Dermis blood vessel endothelial cell (primary cell): ENCODE measurements at regions not wholly inside any gene's neighbourhood (a gene's known extent, or its start where the extent isn't known, plus 50 kb on each side); places are given as distances from the start of the nearest gene placed in this dataset.

Experiments
- DNase-seq: peaks from one replicate; pipeline ENCODE4 v3.0.0; 2010

DNA sequence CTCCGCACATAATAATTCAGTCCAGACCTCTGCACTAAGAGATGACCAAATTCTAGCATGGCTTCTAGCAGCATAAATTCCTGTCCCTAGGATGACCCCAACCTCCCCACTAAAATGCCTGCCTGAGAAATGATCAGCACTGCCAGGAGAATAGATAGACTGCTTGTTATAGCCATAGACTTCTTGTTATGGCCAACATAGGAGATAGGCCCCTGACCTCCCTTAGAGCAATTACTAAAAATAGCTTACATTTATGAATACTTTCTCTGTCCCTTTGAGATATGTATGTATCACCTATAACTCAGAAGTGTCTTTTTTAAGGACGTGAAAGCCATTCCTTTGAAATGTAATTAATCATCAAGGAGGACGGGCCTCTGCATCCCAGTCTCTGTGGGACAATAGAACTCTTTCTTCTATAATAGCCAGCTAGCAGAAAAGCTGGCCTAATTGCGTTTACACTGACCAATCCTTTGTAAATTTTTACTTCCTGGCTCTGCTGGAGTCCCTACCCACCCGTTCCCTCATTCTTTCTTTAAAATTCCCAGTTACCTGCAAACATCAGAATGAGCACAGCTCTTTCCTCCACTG lies 1002.7 kb downstream of the CDH18 start:
- DNase-seq: no peak

DNA sequence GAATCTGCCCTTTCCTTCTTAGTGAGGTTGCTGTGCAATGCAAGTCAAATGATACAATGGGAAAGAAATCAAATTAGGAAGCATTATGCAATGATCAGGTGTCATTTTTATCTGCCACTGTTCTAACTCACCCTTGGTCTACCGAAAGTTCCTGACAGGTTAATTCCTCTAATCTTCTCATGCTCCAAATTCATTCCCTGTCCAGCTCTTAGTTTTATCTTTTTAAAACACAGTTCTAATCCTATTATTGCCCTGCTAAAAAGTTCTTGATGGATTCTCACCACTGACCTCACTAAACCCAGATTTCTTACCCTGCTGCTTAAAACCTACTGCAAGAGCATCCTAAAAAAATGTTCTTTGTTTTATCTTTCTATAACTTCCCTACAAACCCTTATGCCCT lies 1000.9 kb downstream of the CDH18 start:
- DNase-seq: no peak

GRCh38 chr5:18990852-18991251 lies 997.1 kb downstream of the CDH18 start:
- DNase-seq: no peak

DNA sequence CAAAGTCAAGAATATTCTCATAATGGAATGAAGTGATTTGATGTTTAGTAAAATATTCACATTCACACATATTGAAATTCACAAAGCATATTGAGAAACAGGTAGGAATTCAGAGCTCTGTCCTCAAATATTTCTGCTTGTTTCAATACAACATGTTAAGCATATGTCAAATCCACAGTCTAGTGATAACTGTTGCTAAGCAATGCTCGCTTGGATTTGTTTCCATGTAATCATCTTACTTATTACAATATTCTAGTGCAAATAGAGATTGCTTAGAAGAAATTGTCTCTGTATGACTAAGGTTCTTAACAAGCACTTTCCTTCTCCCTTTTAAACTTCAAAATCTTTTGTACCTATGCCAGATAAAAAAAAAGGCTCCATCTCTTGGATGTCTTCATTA lies 995.7 kb downstream of the CDH18 start:
- no peak for DNase-seq

DNA sequence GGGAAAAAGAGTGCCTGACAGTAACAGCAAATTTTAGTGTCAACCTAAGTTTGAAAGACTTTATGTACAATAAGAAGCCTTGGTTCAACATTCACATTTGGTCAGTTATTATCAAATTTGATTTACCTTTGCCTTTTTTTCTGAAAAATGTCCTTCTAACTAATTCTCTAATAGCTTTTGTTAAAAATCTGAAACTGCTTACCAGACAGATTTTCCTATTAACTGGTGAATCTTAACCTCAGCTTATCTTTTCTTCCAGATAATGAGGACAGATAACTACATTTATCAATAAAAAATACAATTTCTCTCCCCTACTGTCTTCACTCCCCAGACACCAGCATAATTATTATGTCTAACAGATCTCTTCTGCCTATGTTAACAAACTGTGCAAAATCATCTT lies 988.5 kb downstream of the CDH18 start:
- DNase-seq: no peak

- DNase-seq: no peak
These were observed 986.9 kb downstream of the CDH18 start for GRCh38 chr5:19001054-19001453.

DNA sequence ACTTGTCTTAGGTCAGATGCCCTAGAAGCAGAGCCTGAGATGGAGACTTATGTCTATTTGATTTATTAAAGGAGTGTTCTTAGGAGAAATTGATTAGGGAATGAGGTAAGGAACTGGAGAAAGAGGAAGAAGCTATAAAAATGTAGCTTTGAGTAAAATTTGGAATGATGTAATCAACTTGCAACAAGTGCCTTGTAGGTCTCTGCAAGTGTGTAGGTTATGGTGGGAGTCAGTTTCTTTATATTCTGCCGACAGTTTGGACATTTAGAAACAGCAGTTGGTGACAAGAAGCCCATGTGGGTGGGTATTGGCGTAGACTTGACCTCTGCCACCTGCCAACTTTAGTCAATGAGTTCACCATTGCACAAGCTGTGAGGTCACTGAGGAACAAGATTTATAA lies 986.5 kb downstream of the CDH18 start:
- DNase-seq: no peak

- no peak for DNase-seq
These were observed 985.9 kb downstream of the CDH18 start for GRCh38 chr5:19002111-19002510.

DNA sequence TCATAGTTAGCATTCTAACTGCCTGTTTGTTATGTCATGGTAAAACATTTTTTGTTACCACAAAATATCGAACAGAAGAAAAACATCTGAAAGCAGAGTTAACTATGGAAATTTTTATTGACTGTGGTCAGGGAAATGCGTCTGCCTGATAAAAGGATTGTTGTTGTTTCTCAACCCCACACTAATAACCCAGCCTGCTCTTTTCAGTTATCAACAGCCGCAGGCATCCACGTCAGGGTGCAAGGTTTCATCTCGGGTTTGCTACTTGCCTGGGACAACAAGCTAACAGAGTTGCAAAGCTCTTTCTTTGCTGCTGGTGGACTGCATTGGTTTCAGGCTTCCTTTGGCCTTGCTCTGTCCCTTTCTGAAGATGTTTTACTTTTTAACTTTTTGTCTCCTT lies 969.2 kb downstream of the CDH18 start:
- DNase-seq: no peak

DNA sequence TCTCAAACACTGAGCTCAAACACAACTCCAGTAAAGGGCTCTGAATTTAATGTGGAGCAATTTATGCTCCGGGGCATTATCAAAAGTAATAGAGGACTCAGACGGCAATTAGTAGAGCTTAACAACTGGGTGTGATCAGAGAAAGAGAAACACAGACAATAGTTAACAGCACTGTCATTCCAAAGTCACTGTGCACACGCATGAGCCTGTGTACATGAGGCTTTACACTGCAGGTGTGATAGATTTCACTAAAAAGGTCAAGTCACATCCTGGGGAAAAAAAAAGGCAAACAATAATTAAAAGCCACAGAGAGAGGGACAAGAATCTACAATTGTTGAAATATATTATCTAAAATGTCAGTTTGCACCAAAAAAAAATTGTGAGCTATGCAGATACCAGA lies 956.5 kb downstream of the CDH18 start:
- DNase-seq: no peak

GRCh38 chr5:19035816-19036215 lies 952.2 kb downstream of the CDH18 start:
- no peak for DNase-seq

DNA sequence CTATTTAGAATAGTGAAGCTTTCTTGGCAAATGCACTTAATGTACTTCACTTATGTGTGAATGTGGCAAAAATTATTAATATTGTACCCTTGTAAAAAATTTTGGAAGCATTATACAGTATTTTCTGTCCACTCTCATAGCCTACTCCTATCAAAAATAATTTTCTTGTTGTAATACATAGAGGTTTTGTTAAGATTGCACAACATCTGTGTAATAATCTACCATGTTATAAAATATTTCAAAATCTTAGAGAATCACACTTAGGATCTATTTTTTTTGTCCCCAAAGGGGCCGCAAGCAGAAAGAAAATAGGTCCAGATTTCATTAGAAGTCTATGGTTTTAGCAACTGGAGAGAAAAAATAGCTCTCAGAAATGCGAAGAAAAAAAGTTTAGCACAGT lies 945.9 kb downstream of the CDH18 start:
- DNase-seq: no peak

- no peak for DNase-seq
These were observed 943.7 kb downstream of the CDH18 start for GRCh38 chr5:19044311-19044710.

GRCh38 chr5:19044931-19045695 lies 942.9 kb downstream of the CDH18 start:
- no peak for DNase-seq

DNA sequence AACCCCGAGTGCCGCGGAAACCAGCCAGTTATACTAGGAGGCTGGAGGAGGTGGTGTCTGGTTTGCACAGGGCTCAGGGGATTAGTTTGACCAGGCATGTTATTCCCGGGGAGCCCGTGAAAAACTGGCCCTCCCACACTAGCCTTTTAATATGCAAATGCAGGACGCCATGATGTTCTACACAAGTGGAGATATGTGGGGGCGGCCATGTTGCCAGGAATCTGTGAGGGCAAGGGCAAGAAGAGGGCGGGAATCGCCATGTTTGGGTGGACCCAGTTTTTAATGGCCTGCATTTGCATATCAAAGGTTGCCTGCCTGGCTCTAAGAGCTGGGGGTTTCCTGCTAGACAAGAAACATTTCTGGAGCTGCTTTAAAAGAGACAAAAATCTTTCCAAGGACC lies 940.7 kb downstream of the CDH18 start:
- no peak for DNase-seq

GRCh38 chr5:19048726-19049125 lies 939.3 kb downstream of the CDH18 start:
- no peak for DNase-seq

DNA sequence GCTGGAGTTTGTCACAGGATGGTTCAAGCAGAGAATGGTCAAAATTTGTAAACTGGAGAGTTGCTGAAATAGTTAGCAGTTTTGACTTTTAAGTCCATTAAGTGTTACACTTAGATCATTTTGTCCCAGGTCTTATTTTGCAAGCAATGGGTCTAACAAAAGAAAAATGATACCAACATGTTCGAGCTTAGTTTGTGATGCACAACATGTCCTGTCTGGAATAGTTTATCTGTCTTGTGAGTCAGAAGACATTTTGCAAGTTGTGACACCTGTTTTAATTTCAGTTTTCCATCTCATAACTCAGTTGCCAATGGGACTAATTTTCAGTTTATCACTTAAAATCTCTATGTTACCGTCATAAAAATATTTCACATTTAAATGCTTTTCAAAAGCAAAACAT lies 929.8 kb downstream of the CDH18 start:
- no peak for DNase-seq

- no peak for DNase-seq
These were observed 923.9 kb downstream of the CDH18 start for GRCh38 chr5:19064094-19064493.

- no peak for DNase-seq
These were observed 920.3 kb downstream of the CDH18 start for GRCh38 chr5:19067741-19068140.

GRCh38 chr5:19098434-19098833 lies 889.6 kb downstream of the CDH18 start:
- DNase-seq: no peak

DNA sequence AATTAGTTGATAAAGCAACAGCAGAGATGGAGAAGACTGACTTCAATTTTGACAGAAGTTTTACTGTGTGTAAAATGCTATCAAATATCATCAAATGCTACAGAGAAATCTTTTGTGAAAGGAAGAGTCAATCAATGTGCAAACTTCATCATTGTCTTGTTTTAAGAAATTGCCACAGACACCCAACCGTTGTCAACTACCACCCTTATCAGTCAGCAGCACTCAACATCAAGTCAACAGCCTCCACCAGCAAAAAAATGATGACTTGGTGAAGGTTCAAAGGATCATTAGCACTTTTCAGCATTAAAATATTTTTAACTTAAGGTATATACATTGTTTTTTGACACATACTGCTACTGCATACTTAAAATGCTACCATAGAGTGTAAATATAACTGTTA lies 888.8 kb downstream of the CDH18 start:
- DNase-seq: no peak

DNA sequence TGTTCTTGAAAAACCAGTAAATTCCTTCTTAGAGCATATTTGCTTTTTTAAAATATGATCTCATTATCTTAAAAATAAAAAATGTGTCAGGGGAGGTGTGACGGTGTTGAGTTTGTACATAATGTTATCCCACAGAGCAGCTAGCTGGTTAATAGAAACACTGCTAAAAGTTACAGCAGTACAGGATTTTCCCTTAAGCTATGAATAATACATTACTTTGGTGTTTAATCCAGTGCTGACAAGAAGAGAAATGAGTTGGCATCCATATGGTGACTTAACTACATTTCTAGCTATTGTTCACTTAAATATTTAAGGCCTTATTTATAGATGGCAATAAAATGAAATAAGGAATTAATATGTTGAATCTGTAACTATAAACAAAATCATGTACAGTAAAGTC lies 883.1 kb downstream of the CDH18 start:
- no peak for DNase-seq

GRCh38 chr5:19122923-19123322 lies 865.1 kb downstream of the CDH18 start:
- no peak for DNase-seq

DNA sequence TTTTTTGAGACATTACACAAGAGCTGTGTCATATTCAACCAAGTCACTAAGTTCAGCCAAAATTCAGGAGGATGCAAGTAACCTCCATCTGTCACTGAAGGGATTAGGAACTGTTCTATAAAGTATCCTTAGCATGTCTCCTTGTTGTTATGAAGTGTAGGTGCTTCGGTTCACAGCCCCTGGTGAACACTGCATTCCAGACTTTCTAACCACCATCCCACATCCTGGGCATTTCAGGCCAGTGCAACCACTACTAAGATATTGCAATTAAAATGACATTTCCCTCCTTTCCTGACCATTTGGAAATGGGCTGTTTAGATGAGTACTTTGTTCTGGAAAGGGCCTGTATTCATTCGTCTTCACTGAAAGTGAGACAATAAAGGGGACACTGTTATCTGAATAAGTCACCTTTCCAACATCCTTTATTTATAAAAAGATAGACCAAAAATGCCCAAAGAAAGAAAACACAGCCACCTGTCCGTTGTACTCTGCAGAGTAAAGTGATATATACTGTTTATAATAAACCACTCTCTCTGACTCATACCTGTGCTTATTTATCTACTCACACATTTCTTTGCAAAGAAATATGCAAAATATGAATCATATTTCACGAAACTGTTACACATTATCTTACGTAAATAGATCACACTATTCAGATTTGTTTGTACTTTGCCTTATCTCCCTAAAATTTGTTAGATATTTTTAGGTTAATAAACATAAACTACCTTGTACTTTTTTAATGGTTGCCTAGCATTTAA lies 861.9 kb downstream of the CDH18 start:
- DNase-seq: no peak
